DND-41 (cell line): ENCODE measurements at regions not wholly inside any gene's neighbourhood (a gene's known extent, or its start where the extent isn't known, plus 50 kb on each side); places are given as distances from the start of the nearest gene placed in this dataset.
A peak's percentile ranks its signal among the peaks of the same experiment; 100 is the strongest.

ENCODE experiments used
- ATAC-seq: fragments of 200-7000 bp; cut with Tn5 transposase; 3 replicates; pipeline ENCODE4 v1.9.1; 2021; ENCODE audit warnings: low read depth; ENCODE audit not compliant: insufficient read depth
- DNase-seq: peaks from one replicate; pipeline ENCODE4 v3.0.0-alpha.2; 2020
- H2AFZ ChIP-seq: 2 replicates; pipeline ENCODE4 v1.6.0; 2012; ENCODE audit warnings: low read depth, low read length
- H3K27ac ChIP-seq: 2 replicates; pipeline ENCODE4 v1.5.1; 2012; ENCODE audit warnings: low read length, inconsistent platforms
- H3K27me3 ChIP-seq: fragments of 200-600 bp; sonication (generic); 2 replicates; pipeline ENCODE4 v1.6.0; 2012; ENCODE audit warnings: low read length, mild to moderate bottlenecking, inconsistent platforms; ENCODE audit not compliant: insufficient read depth, poor library complexity
- H3K36me3 ChIP-seq: 2 replicates; pipeline ENCODE4 v1.5.1; 2012; ENCODE audit warnings: low read length, inconsistent platforms; ENCODE audit not compliant: insufficient read depth
- H3K4me1 ChIP-seq: 2 replicates; pipeline ENCODE4 v1.5.1; 2012; ENCODE audit warnings: mild to moderate bottlenecking, low read length; ENCODE audit not compliant: insufficient read depth
- H3K4me2 ChIP-seq: 2 replicates; pipeline ENCODE4 v1.6.0; 2012; ENCODE audit warnings: mild to moderate bottlenecking, moderate library complexity, low read length, inconsistent platforms; ENCODE audit not compliant: insufficient read depth
- H3K4me3 ChIP-seq, 2 experiments: fragments of 200-600 bp in 1 of 2; shearing (Covaris generic) in 1 of 2; 2 replicates each; pipeline ENCODE4 v1.5.1; 2012 to 2016; ENCODE audit warnings: inconsistent platforms in 2 of 2, low read length in 2 of 2, mild to moderate bottlenecking in 2 of 2, low read depth in 1 of 2, moderate library complexity in 1 of 2
- H3K79me2 ChIP-seq: 2 replicates; pipeline ENCODE4 v1.6.0; 2012; ENCODE audit warnings: low read length, inconsistent platforms; ENCODE audit not compliant: insufficient read depth
- H3K9ac ChIP-seq: 2 replicates; pipeline ENCODE4 v1.6.0; 2012; ENCODE audit warnings: low read depth, mild to moderate bottlenecking, inconsistent platforms, low read length, moderate library complexity
- H3K9me3 ChIP-seq: 2 replicates; pipeline ENCODE4 v1.5.1; 2012; ENCODE audit warnings: low read length, moderate library complexity, mild to moderate bottlenecking, inconsistent platforms; ENCODE audit not compliant: insufficient read depth, severe bottlenecking
- H4K20me1 ChIP-seq: 2 replicates; pipeline ENCODE4 v1.6.0; 2012; ENCODE audit warnings: low read length; ENCODE audit not compliant: insufficient read depth
- EZH2 ChIP-seq: IDR thresholded peaks from 3 replicates; pipeline ENCODE4 v1.6.1; 2012; ENCODE audit warnings: borderline replicate concordance, low read depth, mild to moderate bottlenecking, moderate library complexity, low read length, inconsistent platforms; ENCODE audit not compliant: severe bottlenecking
- TF ChIP-seq, protein P1 (sequence below): IDR thresholded peaks from 2 replicates; pipeline ENCODE4 v1.5.1; 2012; ENCODE audit warnings: borderline replicate concordance, low read length, moderate library complexity, mild to moderate bottlenecking; ENCODE audit not compliant: poor library complexity, severe bottlenecking; ENCODE audit errors: extremely low read depth

DNA sequence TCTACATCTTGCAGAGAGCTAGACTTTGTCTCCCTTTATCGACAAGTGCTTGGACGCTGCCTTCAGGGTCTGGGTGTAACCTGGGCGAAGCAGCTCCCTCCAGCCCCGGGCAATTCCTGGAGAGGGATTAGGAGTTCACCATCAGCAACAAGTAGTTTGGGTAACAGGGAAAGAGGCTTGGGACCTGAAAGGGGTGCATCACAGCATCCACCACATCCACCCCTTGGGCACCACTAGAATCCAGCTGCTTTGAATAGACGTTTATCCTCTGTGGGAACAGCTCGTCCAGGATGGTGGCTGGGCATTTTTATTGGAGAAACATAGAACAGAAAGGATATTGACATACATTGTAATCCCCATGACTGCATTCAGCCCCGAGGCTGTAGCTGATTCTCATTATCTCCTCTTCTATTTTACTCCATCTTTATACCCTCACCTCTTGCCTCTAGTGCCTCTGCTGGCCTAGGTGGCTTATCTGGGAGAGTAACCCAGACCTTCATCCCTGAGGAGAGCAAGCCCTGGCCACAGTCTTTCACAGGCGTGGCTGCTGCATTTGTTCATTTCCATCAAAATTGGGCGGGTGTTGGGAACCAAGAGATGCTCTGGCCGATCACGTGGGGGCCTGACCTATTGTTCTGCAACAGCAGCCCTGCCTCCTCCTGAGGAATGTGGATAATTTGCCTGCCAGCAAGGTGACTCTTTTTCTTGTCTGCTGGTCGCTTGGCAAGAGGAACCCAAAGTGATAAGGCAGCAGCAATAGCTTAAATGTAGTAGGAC is 109.2 kb upstream of the RALGAPA2 start:
- no peak overlapping the region for H2AFZ ChIP-seq
- no peak overlapping the region for H3K9ac ChIP-seq
- peaks cover 8% of the 10 kb centered on the region; the same call in 1 of the 2 replicates for H4K20me1 ChIP-seq
- TF ChIP-seq, protein P1, sequence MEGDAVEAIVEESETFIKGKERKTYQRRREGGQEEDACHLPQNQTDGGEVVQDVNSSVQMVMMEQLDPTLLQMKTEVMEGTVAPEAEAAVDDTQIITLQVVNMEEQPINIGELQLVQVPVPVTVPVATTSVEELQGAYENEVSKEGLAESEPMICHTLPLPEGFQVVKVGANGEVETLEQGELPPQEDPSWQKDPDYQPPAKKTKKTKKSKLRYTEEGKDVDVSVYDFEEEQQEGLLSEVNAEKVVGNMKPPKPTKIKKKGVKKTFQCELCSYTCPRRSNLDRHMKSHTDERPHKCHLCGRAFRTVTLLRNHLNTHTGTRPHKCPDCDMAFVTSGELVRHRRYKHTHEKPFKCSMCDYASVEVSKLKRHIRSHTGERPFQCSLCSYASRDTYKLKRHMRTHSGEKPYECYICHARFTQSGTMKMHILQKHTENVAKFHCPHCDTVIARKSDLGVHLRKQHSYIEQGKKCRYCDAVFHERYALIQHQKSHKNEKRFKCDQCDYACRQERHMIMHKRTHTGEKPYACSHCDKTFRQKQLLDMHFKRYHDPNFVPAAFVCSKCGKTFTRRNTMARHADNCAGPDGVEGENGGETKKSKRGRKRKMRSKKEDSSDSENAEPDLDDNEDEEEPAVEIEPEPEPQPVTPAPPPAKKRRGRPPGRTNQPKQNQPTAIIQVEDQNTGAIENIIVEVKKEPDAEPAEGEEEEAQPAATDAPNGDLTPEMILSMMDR = no peak
- TF ChIP-seq EZH2 = no peak
- H3K4me2 ChIP-seq = no peak overlapping the region
- H3K9me3 ChIP-seq = no peaks in the 10 kb centered on the region
- H3K36me3 ChIP-seq = no peaks in the 10 kb centered on the region
- H3K4me1 ChIP-seq = no peaks in the 10 kb centered on the region
- DNase-seq = no peak
- no peak for ATAC-seq
- H3K4me3 ChIP-seq = no peak overlapping the region
- peaks cover 11% of the 10 kb centered on the region for H3K27me3 ChIP-seq
- H3K27ac ChIP-seq = no peak overlapping the region
- no peaks in the 10 kb centered on the region for H3K79me2 ChIP-seq

DNA sequence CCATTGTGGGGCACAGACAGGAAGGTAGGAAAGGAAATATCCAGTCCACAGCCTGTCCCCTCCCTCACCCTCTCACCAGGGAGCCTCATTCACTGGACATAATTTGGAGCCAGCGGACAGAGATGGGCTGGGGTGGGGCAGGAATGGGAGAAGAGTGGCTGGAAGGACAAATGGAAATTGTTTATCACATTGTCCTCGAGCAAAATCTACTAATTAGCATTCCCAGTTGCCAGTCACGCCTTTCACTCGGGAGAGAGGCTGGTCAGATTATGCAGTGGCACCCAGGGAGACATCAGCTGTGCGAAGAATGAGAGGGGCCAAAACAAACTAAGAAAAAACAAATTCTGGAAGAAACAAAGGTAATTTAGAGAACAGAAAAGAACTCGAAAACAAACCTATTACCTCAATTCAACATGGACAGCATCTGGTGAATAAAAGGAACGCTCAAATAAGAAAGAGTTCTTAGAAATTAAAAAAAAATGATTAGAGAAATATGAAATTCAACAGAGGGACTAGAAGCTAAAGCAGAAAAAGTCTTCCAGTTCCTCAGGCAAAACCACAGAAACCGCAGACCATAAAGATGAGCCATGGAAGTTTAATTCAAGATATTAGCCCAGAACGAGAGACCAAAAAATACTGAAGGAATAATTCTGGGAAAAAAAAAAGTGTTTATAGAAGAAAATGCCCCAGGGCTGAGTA is 108.5 kb upstream of the RALGAPA2 start:
- peaks cover 11% of the 10 kb centered on the region for H3K27me3 ChIP-seq

DNA sequence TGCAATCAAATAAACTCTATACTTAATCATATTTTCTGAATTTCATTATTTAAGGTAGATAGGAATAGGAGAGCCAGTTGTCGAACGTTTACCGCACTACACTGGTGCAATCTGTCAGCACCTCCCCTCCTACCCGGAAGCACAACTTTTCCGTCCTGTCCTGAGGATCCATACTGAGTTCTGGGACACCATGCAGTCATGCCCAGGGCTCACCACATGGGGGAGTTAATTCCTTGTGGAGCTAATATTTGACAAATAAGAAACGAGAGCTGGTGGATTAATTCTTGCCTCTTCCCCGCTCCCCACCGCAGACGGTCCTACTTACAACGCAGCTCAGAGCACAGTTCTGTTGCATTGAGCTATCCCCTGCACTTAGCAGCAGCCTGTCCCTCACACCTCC is 107.7 kb upstream of the RALGAPA2 start:
- no peak overlapping the region for H3K27ac ChIP-seq
- ATAC-seq = no peak
- peaks cover 8% of the 10 kb centered on the region; the same call in 1 of the 2 replicates for H4K20me1 ChIP-seq
- no peak overlapping the region for H3K4me3 ChIP-seq
- no peak overlapping the region for H2AFZ ChIP-seq
- DNase-seq = no peak
- H3K36me3 ChIP-seq = no peaks in the 10 kb centered on the region
- TF ChIP-seq, protein P1 = peak; percentile 45
- TF ChIP-seq EZH2 = no peak
- H3K79me2 ChIP-seq = no peaks in the 10 kb centered on the region
- no peaks in the 10 kb centered on the region for H3K4me1 ChIP-seq
- peaks cover 11% of the 10 kb centered on the region for H3K27me3 ChIP-seq
- no peak overlapping the region for H3K9ac ChIP-seq
- H3K9me3 ChIP-seq = no peaks in the 10 kb centered on the region
- H3K4me2 ChIP-seq = no peak overlapping the region

More for the DNA sequence above, 108.5 kb upstream of the RALGAPA2 start:
- Histone ChIP-seq H3K9ac (no peak overlapping the region), H3K4me1 (no peaks in the 10 kb centered on the region), H2AFZ (no peak overlapping the region), H4K20me1 (peaks cover 8% of the 10 kb centered on the region; the same call in 1 of the 2 replicates), H3K4me2 (no peak overlapping the region), H3K4me3 (no peak overlapping the region), H3K27ac (no peak overlapping the region), H3K9me3 (no peaks in the 10 kb centered on the region), H3K36me3 (no peaks in the 10 kb centered on the region), H3K79me2 (no peaks in the 10 kb centered on the region)
- DNase-seq (no peak), ATAC-seq (no peak)
- TF ChIP-seq, protein P1 = no peak
- TF ChIP-seq EZH2 = no peak
